HG03521 (cell line): ENCODE measurements at regions not wholly inside any gene's neighbourhood (a gene's known extent, or its start where the extent isn't known, plus 50 kb on each side); places are given as distances from the start of the nearest gene placed in this dataset.
"Not testable (repeated sequence)": the region's sequence is repeated elsewhere in the genome, so short reads cannot be mapped to it uniquely, and the experiment has no call there.

Source experiments
- ATAC-seq: cut with Tn5 transposase; IDR thresholded peaks from one replicate; pipeline ENCODE4 v1.9.1; 2021; ENCODE audit warnings: mild to moderate bottlenecking, moderate library complexity; ENCODE audit not compliant: unreplicated experiment

DNA sequence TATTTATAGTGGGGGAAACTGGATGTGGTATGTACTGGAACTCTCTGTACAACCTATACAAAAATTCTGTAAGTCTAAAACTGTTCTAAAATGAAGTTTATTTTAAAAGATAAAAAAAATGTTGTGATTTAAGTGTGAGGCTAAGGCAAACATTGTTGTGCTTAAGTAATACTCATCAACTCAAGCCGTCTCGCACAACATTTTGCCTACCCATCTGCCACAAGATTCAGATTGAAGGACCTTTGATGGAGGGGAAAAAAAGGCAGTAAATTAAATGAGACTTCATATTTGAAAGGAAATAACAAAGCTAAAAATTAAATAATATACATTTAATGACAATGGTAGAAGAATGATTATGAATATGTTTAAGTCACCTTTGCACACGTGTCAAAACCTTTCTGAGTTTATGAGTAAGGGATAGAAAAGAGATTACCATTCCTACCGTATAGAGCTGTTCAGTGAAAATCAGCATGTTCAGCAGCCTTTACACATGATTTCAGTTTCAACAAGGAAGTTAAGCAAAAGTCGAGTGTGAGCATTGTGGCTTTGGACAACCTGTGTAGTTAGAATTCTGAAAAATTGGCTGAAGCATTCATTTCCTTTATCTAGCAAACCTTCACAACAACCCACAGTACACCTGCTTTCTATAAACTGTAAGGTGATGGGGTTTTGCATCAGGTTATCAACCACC lies 499.3 kb downstream of the IRS1 start:
- ATAC-seq, result no peak

DNA sequence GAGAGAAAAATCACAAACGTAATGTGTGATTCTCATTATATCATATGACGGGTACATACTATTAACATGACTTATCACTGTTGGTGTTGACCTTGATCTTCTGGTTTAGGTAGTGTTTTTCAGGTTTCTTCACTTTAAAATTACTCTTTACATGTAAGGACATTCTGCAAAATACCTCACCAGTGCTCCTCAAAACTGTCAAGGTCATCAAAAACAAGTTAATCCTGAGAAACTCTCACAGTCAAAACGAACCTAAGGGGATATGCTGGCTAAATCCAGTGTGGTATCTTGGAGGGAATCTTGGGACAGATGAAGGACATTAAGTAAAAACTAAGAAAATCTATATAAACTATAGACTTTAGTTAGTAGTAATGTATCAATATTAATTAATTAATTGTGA lies 499.8 kb downstream of the IRS1 start:
- ATAC-seq, result no peak

DNA sequence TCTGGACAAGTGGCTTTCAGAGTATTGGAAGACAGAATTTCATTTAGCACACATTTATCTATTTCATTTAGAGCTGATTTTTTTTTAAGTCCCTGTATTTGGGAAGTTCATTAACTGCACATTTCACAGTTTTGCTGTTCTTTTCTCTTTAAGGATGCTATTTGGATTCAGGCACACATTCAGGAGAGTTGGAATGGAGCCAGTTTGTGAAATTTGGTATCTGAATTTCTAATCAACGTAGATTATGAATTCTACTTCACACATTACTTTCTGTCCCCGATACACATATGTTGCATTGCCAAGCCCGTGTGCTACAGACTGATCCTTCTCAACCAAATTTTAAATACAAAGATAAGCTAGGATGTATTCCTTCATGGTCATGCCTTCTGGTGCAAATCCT lies 503.9 kb downstream of the IRS1 start:
- no peak for ATAC-seq

DNA sequence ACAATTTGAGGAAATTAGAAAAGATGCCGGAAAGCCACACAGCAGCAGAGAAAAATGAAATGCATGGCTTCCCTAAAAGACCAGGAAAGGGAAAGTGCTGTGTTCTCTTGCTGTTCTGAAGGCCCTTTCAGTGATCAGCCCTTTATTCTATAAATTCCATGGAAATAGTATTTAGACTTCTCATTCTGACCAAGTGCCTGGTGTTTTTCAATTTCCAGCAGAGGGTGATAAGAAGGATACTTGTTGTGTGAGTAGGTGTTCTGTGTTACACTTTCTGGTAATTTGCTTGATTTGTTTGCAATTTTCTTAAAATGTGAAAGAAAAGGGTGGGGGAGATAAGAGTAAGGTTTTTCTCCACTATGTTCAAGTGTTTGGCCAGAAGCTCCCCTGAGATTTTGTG lies 504.5 kb downstream of the IRS1 start:
- ATAC-seq, result no peak

DNA sequence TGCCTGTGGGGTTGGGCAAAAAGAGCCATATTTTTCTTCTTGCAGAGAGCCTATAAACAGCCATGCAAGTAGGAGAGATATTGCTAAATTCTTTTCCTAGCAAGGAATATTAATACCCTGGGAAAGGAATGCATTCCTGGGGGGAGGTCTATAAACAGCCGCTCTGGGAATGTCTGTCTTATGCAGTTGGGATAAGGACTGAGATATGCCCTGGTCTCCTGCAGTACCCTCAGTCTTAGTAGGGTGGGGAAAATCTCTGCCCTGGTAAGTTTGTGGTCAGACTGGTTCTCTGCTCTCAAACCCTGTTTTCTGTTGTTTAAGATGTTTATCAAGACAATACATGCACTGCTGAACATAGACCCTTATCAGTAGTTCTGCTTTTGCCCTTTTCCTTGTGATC lies 508.3 kb downstream of the IRS1 start:
- not testable (repeated sequence) for ATAC-seq

DNA sequence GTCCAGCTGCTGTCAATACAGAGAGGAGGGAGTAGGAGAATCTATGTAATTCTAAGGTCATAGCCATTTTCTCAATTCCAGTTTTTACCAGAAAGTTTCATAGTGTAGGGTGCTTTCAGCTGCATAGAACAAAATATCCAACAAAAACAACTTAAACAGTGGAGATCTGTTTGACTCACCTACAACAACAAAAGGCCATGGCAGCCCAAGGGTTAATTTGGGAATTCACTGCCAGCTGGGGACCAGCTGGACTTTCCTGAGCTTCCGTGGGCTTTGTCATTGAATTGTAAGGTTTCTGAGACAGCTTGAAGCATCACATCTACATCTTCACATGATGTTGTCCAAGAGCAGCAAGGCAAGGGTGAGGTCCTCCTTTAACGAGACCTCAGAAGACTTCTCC lies 512.7 kb downstream of the IRS1 start:
- no peak for ATAC-seq

DNA sequence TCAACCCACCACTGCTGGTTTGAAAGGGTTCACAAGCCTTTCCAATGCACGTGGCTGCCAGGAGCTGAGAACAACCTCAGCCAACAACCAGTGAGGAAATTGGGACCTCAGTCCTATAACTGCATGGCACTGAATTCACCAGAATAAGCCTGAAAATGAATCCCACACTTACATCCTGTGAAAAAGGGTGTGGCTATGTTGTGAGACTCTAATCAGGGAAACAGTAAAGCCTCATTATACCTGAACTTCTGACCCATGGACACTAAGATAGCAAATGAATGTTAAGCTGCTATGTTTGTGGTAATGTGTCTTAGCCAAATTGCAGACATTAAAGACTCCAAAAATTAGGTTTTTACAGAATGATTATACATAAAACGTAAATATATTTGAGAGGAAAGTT lies 515.8 kb downstream of the IRS1 start:
- ATAC-seq, result no peak

DNA sequence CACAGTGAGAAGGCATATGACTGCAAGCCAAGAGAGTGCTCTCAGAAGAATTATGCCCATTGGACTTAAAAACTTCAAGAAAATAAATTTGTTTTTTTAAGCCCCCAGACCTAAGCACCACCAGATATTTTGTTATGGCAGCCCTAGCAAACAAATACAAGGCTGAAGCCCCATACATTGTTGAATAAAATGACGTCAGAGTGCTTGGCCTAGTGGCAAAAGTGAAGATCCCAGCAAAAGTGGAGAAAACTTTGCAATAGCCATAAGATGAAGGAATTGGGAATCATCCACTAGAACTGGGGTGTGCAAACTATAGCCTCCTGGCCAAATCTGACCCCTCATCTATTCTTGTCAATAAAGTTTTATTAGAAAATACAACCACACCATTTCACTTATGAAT lies 517.5 kb downstream of the IRS1 start:
- no peak for ATAC-seq

DNA sequence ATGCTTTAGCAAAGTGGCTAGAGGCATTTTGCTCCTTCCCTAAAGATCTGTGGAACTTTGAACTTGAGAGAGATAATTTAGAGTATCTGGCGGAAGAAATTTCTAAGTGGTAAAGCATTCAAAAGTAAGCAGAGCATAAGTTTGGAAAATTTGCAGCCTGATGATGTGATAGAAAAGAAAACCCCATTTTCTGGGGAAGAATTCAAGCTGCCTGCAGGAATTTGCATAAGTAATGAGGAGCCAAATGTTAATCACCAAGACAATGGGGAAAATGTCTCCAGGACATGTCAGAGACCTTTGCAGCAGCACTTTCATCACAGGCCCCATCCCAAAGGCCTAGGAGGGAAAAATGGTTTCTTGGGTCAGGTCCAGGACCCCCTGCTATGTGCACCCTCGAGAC lies 519.5 kb downstream of the IRS1 start:
- not testable (repeated sequence) for ATAC-seq

DNA sequence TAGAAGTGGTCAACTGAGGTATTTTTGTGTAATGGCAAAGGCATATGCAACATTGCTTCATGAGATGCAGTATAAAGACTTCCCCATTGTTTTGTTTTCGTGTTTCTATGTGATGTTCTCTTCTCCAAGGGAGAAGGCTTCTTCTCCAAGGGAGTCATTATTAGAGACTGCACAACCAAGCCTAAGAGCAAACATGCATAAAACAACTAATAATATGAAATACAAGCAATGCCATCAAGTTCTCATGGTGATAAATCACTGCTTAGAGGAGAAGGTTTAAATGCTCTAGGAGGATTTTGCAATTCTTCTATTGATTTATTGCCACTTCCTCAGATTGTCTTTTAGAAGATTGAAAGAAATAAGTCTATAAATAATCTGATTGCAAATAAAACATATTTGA lies 524.4 kb downstream of the IRS1 start:
- no peak for ATAC-seq

DNA sequence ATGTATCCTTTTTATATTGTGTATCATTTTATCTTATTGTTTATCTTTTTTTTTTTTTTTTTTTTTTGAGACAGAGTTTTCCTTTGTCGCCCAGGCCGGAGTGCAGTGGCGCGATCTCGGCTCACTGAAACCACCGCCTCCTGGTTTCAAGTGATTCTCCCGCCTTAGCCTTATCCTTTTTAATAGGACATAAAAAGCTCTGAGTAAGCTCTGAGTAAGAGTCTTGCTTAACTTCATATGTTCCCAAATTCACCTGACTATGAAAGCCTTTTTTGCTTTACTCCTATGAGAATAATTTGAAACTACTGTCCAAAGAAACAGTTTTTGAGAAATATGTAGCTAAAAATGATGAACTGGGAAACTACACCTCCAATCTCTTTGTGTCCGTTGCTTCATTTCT lies 525.5 kb downstream of the IRS1 start:
- no peak for ATAC-seq

DNA sequence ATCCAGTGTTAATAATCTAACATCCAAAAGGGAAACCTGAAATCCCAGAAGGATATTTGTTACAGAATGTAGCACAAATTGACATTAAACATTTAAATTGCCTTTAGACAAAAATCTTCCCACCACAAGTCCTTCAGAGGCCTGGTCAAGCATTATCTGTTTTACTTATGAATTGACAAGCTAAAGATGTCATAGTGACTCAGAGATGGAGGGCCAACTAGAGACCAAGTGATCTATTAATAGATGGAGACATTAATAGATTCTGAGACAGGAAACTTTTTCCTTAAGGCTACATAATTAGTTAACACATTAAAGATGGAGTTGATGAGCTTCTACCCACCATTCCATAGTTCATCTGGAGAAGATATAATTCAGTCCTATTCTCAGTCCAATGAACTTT lies 526.2 kb downstream of the IRS1 start:
- ATAC-seq, result no peak

DNA sequence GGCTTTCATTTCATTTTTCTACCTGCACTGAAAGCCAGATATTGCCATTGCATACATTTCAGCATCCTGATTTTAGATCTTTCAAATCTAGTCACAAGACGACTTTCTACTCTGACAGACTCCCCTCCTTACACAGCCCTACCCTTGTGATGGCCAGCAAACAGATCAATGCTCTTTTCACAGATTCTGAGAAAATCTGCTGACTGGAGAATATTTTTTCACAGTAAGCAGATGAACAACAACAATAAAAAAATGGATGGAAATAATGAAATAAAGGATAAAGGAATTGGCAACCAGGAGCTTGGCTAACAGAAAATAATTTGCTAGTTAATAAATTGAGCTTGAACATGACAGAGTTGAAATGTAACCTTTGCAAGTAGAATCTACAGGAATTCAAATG lies 527.2 kb downstream of the IRS1 start:
- no peak for ATAC-seq

DNA sequence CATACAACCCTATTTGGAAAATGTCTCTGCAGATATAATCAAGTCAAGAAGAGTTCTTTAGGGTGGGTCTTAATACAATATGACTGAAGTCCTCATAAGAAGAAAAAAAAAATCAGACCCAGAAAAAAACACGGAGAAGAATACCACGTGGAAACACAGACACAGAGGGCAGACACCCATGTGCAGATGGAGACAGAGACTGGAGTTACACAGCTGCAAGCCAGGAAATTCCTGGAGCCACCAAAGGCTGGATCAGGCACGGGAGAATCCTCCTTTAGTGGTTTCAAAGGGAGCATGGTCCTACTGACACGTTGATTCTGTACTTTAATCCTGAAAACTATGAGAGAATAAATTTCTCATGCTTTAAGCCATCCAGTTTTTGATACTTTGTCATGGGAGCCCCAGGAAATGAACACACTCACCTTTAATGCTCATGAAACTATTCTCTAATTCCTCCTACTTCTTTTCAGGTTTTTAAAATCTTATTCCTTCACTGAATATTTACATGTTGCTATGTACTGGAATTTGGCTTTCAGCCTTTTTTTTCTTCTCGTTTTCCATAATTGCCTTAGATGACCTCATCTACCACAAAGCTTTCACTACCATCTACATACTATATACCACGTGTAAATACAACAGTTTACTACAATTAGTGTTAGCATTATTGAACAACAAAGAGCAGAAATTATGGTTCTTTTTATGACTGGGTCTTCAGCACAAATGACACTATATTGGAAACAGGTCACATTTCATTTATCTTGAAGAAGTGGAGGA lies 529.1 kb downstream of the IRS1 start:
- ATAC-seq, result no peak

DNA sequence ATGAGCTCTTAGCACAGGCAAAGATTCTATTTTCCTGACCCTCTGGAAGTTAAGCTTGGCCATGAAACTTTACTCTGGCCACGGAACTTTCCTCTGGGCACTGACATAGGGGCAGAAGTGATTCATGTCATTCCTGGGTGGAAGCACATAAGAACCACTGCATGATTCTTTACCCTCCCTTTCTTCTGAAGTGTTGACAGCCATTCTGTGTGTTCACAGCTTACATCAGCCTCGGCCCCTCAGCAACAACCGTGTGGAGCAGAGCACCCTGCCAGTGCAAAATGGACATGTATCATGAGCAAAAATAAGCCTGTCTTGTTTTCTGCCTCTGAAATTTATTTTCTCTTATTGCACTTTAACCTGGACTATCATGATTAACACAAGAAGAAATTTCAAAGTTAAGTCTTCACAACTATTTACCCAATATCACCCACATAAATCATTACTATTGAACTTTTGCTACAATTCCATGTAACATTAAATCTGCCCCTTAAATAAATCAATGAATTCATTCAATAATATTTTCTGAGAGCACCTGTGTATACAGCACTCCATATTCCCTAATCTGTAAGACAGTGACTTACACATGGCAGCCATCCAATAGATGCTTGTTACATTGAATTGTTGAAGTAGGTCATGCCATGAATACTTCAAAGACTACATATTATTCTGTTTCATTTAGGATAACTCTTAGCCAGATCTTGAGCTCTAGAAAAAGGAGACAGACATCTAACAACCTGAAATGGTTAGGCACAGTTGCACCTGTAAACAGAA lies 531.9 kb downstream of the IRS1 start:
- no peak for ATAC-seq

DNA sequence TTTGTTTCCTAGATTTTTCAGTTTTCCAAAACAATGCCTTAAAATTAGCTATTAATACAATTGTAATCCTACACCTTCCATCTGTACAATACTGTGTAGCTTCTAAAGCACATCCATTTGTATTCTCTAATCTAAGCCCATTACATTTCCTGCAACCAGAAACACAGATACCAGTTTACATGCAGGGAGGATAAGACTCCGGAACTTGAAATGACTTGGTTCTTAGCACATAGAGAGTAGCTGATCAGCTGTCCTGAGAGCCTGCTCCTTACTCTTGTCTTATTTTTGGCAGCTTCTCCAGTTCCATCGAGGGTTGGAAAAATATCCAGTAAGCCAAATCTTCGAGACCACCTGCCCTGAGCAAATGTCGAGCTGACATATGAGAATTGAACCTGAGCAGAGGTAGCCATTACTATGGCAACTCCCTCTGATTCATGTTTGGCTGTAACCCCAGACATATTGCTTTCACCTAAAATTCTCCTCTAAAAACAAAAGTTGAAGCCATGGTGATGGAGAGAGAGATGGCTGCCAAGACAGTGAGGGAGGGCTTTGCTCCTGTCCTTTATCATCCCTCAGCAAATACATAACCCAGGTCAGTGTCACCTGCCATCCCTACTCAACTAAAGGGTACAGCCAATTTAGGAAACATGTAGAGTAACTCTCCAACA lies 542.8 kb downstream of the IRS1 start:
- no peak for ATAC-seq

DNA sequence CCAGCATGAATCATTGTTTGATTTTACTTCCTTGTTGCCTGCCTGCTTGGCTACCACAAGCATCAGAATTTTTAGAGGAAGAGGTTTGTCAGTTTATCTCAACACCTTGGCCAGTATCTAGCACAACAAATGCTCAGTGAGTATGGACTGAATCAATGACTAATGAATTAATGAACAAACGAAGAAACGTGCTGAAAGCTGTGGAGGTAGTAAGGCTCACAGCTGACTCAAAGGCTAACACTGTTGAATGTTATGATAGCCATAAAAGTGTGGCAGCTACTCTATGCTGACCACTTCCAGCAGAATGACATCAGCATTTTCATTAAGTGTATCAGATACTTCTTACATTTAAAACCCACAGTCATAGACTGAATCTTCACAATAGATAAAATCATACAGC lies 543.4 kb downstream of the IRS1 start:
- ATAC-seq, result no peak

DNA sequence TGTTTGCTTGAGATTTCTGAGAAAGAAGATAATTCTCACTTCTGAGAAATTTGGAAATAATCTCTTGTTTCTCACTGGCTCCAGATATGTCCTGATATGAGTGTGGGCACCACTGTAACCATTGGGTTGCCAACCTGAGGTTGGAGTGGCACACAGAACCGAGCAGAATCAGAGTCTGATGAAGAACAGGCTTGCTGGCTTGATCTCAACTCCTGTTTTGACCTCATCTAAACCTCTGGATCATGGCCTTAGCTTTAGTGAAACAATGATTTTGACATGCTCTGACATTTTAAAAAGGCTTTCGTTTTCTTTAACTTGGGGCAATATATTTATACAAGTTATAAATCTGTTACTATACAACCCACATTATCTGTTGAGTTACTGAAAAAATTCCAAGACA lies 548.0 kb downstream of the IRS1 start:
- no peak for ATAC-seq

DNA sequence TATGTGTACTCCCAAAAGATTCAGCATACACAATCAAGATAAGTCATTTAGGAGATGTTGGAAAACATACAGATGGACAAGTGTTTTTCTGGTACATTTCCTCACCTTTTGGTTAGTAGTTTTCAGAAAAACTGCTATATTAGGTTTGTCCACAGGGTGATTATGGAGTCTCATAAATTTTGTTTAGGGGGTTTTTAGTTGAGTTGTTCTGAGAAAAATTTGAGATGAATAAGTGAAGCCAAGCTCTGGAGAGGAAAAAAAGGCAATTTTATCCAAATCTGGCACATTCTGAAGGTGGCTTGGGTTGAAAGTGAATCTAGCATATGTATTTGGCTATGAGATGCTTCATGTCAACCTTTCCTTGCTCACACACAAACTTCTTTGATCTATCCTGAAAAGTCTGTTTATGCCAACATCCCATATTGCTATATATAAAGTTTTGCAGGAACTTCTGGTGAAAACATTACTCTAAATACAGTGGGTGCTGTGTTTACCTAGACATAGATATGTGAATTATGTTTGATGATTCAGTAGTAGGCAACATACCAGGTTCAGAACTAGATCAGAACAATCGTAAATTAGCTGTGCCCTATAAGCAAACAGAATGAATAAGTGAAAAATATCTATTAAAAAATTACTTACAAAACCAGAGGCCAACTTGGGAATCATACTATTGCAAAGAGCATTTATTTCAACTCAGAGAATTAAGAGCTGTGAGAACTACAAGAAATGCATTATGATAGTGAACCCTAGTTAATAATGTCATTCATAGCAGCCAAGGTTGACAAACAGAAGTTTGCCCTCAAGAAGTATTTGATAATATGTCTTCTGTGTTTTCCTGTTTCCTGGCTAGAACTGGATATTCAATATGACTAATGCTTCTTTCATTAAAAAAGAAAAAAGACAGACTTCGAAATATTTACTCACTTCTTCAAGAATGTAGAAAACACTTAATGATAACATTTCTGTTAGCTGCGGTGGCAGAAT lies 552.0 kb downstream of the IRS1 start:
- no peak for ATAC-seq

DNA sequence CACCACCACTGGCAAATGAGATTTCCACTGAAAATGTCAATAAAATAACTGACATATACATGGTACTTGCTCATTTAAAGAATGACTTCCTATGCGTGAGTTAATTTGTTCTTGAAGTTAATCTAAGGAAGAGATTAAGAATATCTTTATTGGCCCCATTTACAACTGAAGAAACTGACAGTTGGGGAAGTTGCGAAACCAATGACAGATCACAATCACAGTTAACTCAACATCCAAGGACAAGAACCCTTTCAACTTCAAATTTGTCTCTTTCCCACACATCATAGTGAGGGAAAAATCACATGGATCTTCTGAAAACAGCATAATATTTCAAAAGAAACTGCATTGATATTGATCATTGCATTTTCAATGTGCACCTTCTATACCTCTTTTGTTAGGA lies 565.4 kb downstream of the IRS1 start:
- ATAC-seq, result no peak
